Endothelial cell of hepatic sinusoid (primary cell): ENCODE measurements at regions not wholly inside any gene's neighbourhood (a gene's known extent, or its start where the extent isn't known, plus 50 kb on each side); places are given as distances from the start of the nearest gene placed in this dataset.

Experiments used
- in situ Hi-C: cut with HindIII; loops from 2 replicates; pipeline ENCODE4 v1.10.0; 2017; ENCODE audit warnings: low sequenced_read_pairs

GRCh38 chr10:58885146-58885545 is 291.3 kb upstream of the PHYHIPL start:
- in situ Hi-C loops: no loop called here

GRCh38 chr10:58885686-58886345 is 290.6 kb upstream of the PHYHIPL start:
- in situ Hi-C loops: no loop called here

DNA sequence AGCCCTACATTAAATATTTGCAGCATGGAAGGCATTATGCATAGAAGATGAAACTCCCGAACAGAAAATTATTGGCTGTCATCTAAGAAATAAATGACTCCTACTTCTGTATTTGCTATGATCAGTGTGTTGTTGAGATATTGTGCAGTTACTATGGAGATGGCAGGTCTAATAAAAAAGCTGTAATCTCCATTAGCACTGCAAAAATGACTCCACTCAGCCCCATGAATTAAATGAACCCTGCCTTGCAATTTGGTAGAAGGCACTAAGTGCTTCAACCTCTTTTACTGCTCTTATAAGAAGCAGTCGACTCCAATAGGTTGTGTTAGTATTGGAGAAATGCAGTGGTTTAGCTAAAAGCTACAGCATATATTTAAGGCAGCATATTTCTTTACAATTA is 290.0 kb upstream of the PHYHIPL start:
- in situ Hi-C loops: no loop called here

DNA sequence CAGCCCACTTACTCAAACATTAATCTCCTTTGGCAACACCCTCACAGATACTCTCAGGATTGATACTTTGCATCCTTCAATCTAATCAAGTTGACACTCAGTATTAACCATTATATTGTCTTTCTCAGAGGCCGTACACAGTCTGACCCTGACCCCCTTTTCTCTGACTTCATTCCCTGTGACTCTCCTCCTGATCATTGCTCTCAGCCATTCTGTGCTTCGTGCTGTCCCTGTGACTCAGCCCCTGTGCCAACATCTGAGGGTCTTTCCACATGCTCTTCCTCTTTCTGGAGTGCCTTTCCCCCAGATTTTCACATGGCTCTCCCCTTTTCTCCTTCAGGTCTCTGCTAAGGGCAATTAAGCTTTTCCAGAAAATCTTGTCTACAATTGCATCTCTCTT is 289.0 kb upstream of the PHYHIPL start:
- in situ Hi-C loops: no loop called here

DNA sequence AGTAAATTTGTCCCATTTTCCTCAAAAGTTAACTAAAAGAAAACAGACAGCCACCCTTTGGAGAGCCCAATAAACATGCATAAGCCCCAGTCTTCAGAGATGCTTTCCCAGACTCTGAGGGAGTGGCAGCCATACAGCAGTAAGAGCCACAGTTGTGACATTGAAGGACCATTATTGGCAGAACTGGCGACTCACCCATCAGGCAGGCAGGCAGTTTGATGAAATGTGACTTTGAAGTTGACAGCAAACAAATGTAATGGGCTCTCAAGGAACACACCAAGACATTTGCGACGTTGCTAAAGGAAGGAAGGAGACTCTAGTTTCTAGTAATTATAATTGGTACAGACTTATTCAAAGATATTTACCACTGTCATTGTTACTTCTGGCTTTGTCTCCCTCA is 287.5 kb upstream of the PHYHIPL start:
- in situ Hi-C loops: no loop called here

GRCh38 chr10:58892031-58892531 is 284.4 kb upstream of the PHYHIPL start:
- in situ Hi-C loops: no loop called here

- in situ Hi-C loops: no loop called here
These were observed 281.5 kb upstream of the PHYHIPL start for GRCh38 chr10:58894929-58895328.

- in situ Hi-C loops: no loop called here
These were observed 280.2 kb upstream of the PHYHIPL start for GRCh38 chr10:58896229-58896628.

GRCh38 chr10:58897236-58897635 is 279.2 kb upstream of the PHYHIPL start:
- in situ Hi-C loops: no loop called here

- in situ Hi-C loops: no loop called here
These were observed 278.7 kb upstream of the PHYHIPL start for GRCh38 chr10:58897708-58898107.

DNA sequence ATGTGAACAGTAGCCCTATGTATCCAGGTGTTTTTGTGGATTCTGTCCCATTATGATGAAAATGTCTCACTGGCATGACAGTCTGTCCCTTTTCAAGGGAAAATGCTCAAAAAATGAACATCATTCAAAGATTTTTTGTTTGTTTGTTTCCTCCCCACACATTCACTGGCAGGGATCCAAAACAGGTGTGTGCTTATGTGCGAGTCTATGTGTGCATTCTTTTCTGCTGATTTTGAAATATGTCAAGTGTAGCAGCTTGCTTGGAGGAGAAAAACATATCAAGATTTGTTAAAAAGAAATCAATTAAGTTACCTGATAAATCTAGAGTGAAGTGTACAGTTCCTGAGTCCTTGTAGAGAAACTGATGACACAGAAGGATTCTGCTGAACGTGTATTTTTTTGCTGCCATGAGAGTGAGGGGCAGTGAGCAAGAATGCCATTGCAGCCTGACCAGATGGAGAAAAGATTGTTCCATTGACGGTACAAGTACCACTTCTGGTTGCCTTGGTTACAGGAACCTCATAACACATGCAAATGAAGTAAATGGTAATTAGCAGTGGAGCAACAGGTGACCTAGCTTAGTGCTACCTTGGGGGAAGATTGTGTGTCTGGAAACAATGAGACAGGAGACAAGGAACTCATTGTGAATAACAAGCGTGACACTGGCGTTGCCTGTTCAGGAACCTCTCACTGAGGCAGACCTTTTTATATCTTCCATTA is 277.4 kb upstream of the PHYHIPL start:
- in situ Hi-C loops: no loop called here

- in situ Hi-C loops: no loop called here
These were observed 275.3 kb upstream of the PHYHIPL start for GRCh38 chr10:58901092-58901646.

GRCh38 chr10:58903071-58903470 is 273.4 kb upstream of the PHYHIPL start:
- in situ Hi-C loops: no loop called here

GRCh38 chr10:58909881-58910280 is 266.6 kb upstream of the PHYHIPL start:
- in situ Hi-C loops: no loop called here

- in situ Hi-C loops: no loop called here
These were observed 262.7 kb upstream of the PHYHIPL start for GRCh38 chr10:58913717-58914116.

DNA sequence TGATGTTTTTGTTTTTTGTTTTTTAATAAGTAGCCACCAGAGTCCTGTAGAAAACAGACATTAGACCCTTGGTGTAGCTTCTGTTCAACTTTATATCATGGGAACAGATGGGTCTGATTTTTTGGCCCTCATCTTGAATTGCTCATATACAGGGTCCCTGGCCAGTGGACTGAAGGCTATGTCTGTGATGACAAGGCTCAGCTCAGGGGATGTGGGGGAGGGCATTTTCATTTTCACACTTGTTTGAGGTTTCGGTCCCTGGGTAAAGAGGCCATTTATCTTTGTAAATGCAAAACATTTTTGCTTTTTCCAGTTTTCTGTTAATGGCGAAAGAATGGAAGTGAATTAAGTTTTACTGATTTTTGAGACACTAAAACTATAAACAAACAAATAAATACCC is 257.6 kb upstream of the PHYHIPL start:
- in situ Hi-C loops: no loop called here

DNA sequence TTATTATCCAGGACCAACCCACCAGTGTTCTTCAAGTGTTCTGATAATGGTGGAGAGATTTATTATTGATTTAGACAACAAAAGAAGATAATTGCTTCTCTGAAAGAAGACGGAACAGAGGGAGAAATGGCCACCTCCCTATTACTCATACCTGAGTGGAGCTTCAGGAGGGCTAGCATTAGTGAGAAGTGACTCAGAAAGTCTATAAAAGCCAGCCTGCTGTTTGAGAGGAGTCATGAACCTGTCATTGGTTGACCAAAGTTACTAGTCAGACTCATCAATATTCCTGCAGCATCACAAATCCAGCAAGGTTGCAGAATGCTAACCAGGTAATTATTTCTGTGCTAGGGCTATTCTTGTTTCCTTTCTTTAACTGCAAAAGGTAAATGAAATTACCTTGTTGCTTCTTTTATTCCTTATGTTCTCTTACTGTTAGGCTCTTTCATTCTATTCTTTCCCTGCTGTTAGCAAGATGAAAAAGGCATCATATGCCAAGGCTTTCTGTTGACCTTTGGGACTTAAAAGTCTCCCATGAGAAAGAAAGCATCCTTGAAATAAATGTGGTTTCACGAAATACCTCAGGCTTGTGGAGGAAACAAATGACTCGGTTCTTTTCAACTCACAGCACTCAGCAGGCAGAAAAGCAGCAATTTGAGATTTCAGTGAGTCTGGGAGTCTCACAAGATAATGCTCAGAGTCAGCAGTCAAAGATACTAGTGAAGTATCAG is 256.4 kb upstream of the PHYHIPL start:
- in situ Hi-C loops: loop anchor here (5.0 kb wide), 1 partner anchor 78 kb away; no protein-coding TSS in a partner anchor

- in situ Hi-C loops: loop anchor here (5.0 kb wide), 1 partner anchor 78 kb away; no protein-coding TSS in a partner anchor
These were observed 255.8 kb upstream of the PHYHIPL start for GRCh38 chr10:58920655-58921003.

- in situ Hi-C loops: loop anchor here (5.0 kb wide), 1 partner anchor 79 kb away; no protein-coding TSS in a partner anchor
These were observed 255.0 kb upstream of the PHYHIPL start for GRCh38 chr10:58921421-58921855.

GRCh38 chr10:58925381-58925780 is 251.1 kb upstream of the PHYHIPL start:
- in situ Hi-C loops: no loop called here

DNA sequence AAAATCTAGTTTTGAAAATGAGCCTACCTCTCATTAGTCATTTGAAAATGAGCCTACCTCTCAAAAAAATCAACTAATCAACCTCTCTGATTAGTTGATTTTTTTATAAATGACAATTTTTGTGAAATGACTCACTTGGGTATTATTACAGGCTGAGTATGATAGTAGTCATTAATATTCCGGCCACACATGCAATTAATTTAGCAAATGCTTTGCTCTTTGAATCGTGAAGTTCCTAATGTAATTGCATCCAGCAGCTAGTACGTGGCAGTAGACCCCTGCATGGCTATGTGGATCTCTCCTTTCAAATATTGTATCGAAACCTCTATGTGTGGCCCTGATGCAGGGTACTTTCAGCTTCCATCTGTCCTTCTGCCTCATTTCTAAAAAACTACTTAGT is 245.9 kb upstream of the PHYHIPL start:
- in situ Hi-C loops: no loop called here
